B cell (primary cell): ENCODE measurements at regions not wholly inside any gene's neighbourhood (a gene's known extent, or its start where the extent isn't known, plus 50 kb on each side); places are given as distances from the start of the nearest gene placed in this dataset.

Experiments
- ATAC-seq: fragments of 200-7000 bp; cut with Tn5 transposase; one replicate; pipeline ENCODE4 v1.10.0; 2021; ENCODE audit warnings: low read depth, mild to moderate bottlenecking, moderate number of reproducible peaks, moderate library complexity
- CTCF ChIA-PET: fragments of 350-600 bp; sonication (Branson Sonifier 250); formaldehyde crosslinking; loops from one replicate; lab custom pipeline; 2021; ENCODE audit warnings: antibody characterized with exemption, inconsistent platforms; lab: Charles Lee
- POLR2A ChIA-PET: fragments of 350-600 bp; sonication (Branson Sonifier 250); formaldehyde crosslinking; loops from one replicate; lab custom pipeline; 2021; ENCODE audit warnings: antibody characterized with exemption; lab: Charles Lee
- DNase-seq: peaks from one replicate; pipeline ENCODE4 v3.0.0; 2013
- H2AFZ ChIP-seq: 2 replicates; pipeline ENCODE4 v1.6.1; 2012; ENCODE audit warnings: mild to moderate bottlenecking, low read depth, low read length; ENCODE audit not compliant: insufficient read depth, poor library complexity, severe bottlenecking
- H3K27ac ChIP-seq, 2 donors: 1 replicate in 1 of 2; 2 replicates in 1 of 2; pipeline ENCODE4 v1.5.1; 2012 to 2013; ENCODE audit warnings: low read length in 2 of 2, mild to moderate bottlenecking in 2 of 2, moderate library complexity in 1 of 2
- H3K27me3 ChIP-seq, 4 experiments: fragments of 200-600 bp in 1 of 4; sonication (generic) in 1 of 4; replicated peaks in 1 of 4; 1 replicate in 2 of 4; 2 replicates in 2 of 4; pipeline versions ENCODE4 v1.6.1 to v1.7.0; 2013 to 2016; ENCODE audit warnings: low read length in 3 of 4, mild to moderate bottlenecking in 2 of 4, mixed read lengths in 1 of 4, moderate library complexity in 1 of 4; ENCODE audit not compliant: insufficient read depth in 4 of 4, control insufficient read depth in 3 of 4; ENCODE audit errors: control extremely low read depth in 1 of 4
- H3K36me3 ChIP-seq, 2 experiments: replicated peaks in 1 of 2; 1 replicate in 1 of 2; 2 replicates in 1 of 2; pipeline versions ENCODE4 v1.6.1 to v1.7.1; 2013; ENCODE audit warnings: low read length in 1 of 2; ENCODE audit not compliant: insufficient read depth in 2 of 2, control insufficient read depth in 1 of 2; ENCODE audit errors: control extremely low read depth in 1 of 2, extremely low read depth in 1 of 2
- H3K4me1 ChIP-seq, 2 donors: fragments of 200-600 bp in 1 of 2; sonication (generic) in 1 of 2; 1 replicate in 1 of 2; 2 replicates in 1 of 2; pipeline versions ENCODE4 v1.5.1 to v1.6.1; 2013 to 2017; ENCODE audit warnings: low read length in 2 of 2; ENCODE audit not compliant: control insufficient read depth in 2 of 2, insufficient read depth in 2 of 2
- H3K4me2 ChIP-seq: replicated peaks from 2 replicates; pipeline ENCODE3; 2012; ENCODE audit warnings: mild to moderate bottlenecking, low read depth, low read length; ENCODE audit not compliant: poor library complexity, severe bottlenecking
- H3K4me3 ChIP-seq, 5 experiments: fragments of 200-600 bp in 1 of 5; sonication (generic) in 1 of 5; 1 replicate in 3 of 5; 2 replicates in 2 of 5; pipeline versions ENCODE4 v1.5.1 to v1.7.0; 2011 to 2016; ENCODE audit warnings: low read length in 4 of 5, mild to moderate bottlenecking in 4 of 5, low read depth in 2 of 5, control low read depth in 1 of 5, moderate library complexity in 1 of 5; ENCODE audit not compliant: insufficient read depth in 1 of 5; ENCODE audit errors: control extremely low read depth in 1 of 5, extremely low read depth in 1 of 5
- H3K79me2 ChIP-seq: fragments of 200-600 bp; sonication (generic); one replicate; pipeline ENCODE4 v1.6.0; 2016; ENCODE audit warnings: low read length; ENCODE audit not compliant: control insufficient read depth, insufficient read depth
- H3K9ac ChIP-seq: fragments of 200-600 bp; sonication (generic); 2 replicates; pipeline ENCODE4 v1.6.1; 2017; ENCODE audit warnings: mild to moderate bottlenecking, low read length, moderate library complexity
- H3K9me3 ChIP-seq, 3 donors: one replicate each; pipeline versions ENCODE4 v1.6.1 to v1.7.1; 2013; ENCODE audit warnings: low read length in 2 of 3; ENCODE audit not compliant: control insufficient read depth in 2 of 3, insufficient read depth in 1 of 3; ENCODE audit errors: control extremely low read depth in 1 of 3
- H4K20me1 ChIP-seq: 2 replicates; pipeline ENCODE4 v1.6.0; 2012; ENCODE audit warnings: mild to moderate bottlenecking, low read length; ENCODE audit not compliant: insufficient read depth, control insufficient read depth, poor library complexity, severe bottlenecking
- H3K27ac Mint-ChIP-seq: one replicate; pipeline ENCODE4 v1.8.0; 2021; ENCODE audit warnings: mixed read lengths
- H3K27me3 Mint-ChIP-seq: one replicate; pipeline ENCODE4 v1.8.0; 2021; ENCODE audit warnings: mixed read lengths
- H3K4me1 Mint-ChIP-seq: one replicate; pipeline ENCODE4 v1.8.0; 2021; ENCODE audit warnings: mixed read lengths
- H3K4me3 Mint-ChIP-seq: one replicate; pipeline ENCODE4 v1.8.0; 2021; ENCODE audit warnings: mixed read lengths
- H3K9me3 Mint-ChIP-seq: one replicate; pipeline ENCODE4 v1.8.0; 2022; ENCODE audit warnings: mixed read lengths; ENCODE audit not compliant: insufficient read depth
- CTCF ChIP-seq: fragments of 200-600 bp; IDR thresholded peaks from one replicate; pipeline ENCODE4 v1.8.0; 2022; ENCODE audit warnings: antibody characterized with exemption, mild to moderate bottlenecking
- EZH2 ChIP-seq: IDR thresholded peaks from 2 replicates; pipeline ENCODE4 v1.6.1; 2012; ENCODE audit warnings: borderline replicate concordance, low read depth, mild to moderate bottlenecking, moderate library complexity, low read length; ENCODE audit not compliant: insufficient read depth, poor library complexity, severe bottlenecking
- WGBS: methylation state at CpG from one replicate; pipeline ENCODE4 v1.1.5; 2013; ENCODE audit warnings: missing lambda C conversion rate; ENCODE audit not compliant: insufficient coverage; 5-methylcytosine and 5-hydroxymethylcytosine counted together
- intact Hi-C: fragments of 100-400 bp; cut with micrococcal nuclease; formaldehyde crosslinking; loops from one replicate; pipeline ENCODE4 v1.10.0; 2022

- ATAC-seq (no peak), DNase-seq (no peak)
- no peak overlapping the region for H3K27ac ChIP-seq
- H3K4me3 ChIP-seq, result no peak overlapping the region
- ChIA-PET CTCF (no interaction called here), POLR2A (no interaction called here)
- H4K20me1 ChIP-seq, result no peaks in the 10 kb centered on the region
- no peaks in the 10 kb centered on the region for H3K4me1 ChIP-seq
- TF ChIP-seq EZH2, result no peak
- TF ChIP-seq CTCF, result no peak
- no peak overlapping the region for H2AFZ ChIP-seq
- no peaks in the 10 kb centered on the region for H3K36me3 ChIP-seq
- WGBS, result 50% methylated on average over 1 of the region's 5 CpGs
- H3K79me2 ChIP-seq, result no peaks in the 10 kb centered on the region
- H3K27me3 ChIP-seq, result no peaks in the 10 kb centered on the region
- no peak overlapping the region for H3K4me3 Mint-ChIP-seq
- H3K27me3 Mint-ChIP-seq, result no peaks in the 10 kb centered on the region
- peaks cover 0 to 19% (median 8%) of the 10 kb centered on the region in 3 donors for H3K9me3 ChIP-seq
- H3K9ac ChIP-seq, result no peak overlapping the region
- H3K4me2 ChIP-seq, result no peak overlapping the region
- intact Hi-C loops, result no loop called here
- H3K9me3 Mint-ChIP-seq, result no peaks in the 10 kb centered on the region
- H3K4me1 Mint-ChIP-seq, result no peaks in the 10 kb centered on the region
- no peak overlapping the region for H3K27ac Mint-ChIP-seq
These were observed 760.8 kb upstream of the TPTE start for GRCh38 chr21:9760398-9761074.

DNA sequence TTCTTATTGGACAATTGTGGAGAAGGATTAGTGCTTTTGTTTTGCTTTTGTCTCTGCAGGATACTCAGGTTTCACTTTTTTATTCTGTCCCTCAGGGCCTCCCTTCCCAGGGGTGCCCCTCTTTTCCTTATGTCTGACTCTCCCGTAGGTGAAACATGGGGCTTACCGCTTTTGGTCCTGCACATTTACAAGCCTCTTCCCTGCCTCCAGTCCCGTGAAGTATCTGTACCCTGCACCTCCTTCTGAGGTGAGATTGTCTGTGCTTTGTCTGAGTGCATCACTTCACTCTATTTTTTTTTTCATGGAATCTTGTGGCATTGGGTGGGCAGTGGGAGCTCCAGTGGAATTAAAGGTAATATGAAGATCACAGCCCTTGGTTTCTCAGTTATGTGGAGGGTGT, 758.1 kb upstream of the TPTE start:
- H3K9me3 Mint-ChIP-seq, result no peaks in the 10 kb centered on the region
- WGBS, result 76% methylated on average over 3 of the region's 3 CpGs
- ChIA-PET CTCF (no interaction called here), POLR2A (no interaction called here)
- no peak overlapping the region for H3K4me3 Mint-ChIP-seq
- DNase-seq (no peak), ATAC-seq (no peak)
- no peak overlapping the region for H3K27ac ChIP-seq
- H3K4me1 Mint-ChIP-seq, result no peaks in the 10 kb centered on the region
- H3K36me3 ChIP-seq, result no peaks in the 10 kb centered on the region
- H3K79me2 ChIP-seq, result no peaks in the 10 kb centered on the region
- H3K4me3 ChIP-seq, result no peak overlapping the region
- no peaks in the 10 kb centered on the region for H3K27me3 Mint-ChIP-seq
- H4K20me1 ChIP-seq, result no peaks in the 10 kb centered on the region
- peaks cover 0 to 28% (median 15%) of the 10 kb centered on the region in 3 donors for H3K9me3 ChIP-seq
- TF ChIP-seq CTCF, result no peak
- TF ChIP-seq EZH2, result no peak
- no peaks in the 10 kb centered on the region for H3K4me1 ChIP-seq
- no peak overlapping the region for H3K9ac ChIP-seq
- intact Hi-C loops, result no loop called here
- no peak overlapping the region for H3K27ac Mint-ChIP-seq
- no peak overlapping the region for H2AFZ ChIP-seq
- no peaks in the 10 kb centered on the region for H3K27me3 ChIP-seq
- H3K4me2 ChIP-seq, result no peak overlapping the region
